Endothelial cell of umbilical vein (primary cell): ENCODE measurements at regions not wholly inside any gene's neighbourhood (a gene's known extent, or its start where the extent isn't known, plus 50 kb on each side); places are given as distances from the start of the nearest gene placed in this dataset.

Experiments
- BruUV-seq: library from RNA; stranded (reverse); fragments of 400-500 nt; replicated peaks from 2 replicates; lab custom pipeline; 2021; lab: Mats Ljungman, UMichigan
- CTCF ChIA-PET: fragments of 300-600, 350-600 bp; sonication (Branson Sonifier 250); formaldehyde crosslinking; loops from one replicate; lab custom pipeline; 2021; ENCODE audit warnings: antibody characterized with exemption, inconsistent platforms; lab: Charles Lee
- POLR2A ChIA-PET: fragments of 300-600, 350-600 bp; sonication (Branson Sonifier 250); formaldehyde crosslinking; loops from one replicate; lab custom pipeline; 2021; ENCODE audit warnings: antibody characterized with exemption, inconsistent platforms; lab: Charles Lee
- DNase-seq: peaks from one replicate; pipeline ENCODE4 v3.0.0-alpha.2; 2011; ENCODE audit warnings: low read depth, low spot score
- FAIRE-seq: peaks from 2 replicates; lab custom pipeline; 2011; peaks lifted over from hg19 to GRCh38; lab: Jason Lieb, UNC
- H2AFZ ChIP-seq: 2 replicates; pipeline ENCODE4 v1.6.0; 2012; ENCODE audit warnings: low read depth, low read length, control low read depth, inconsistent platforms
- H3K27ac ChIP-seq: 2 replicates; pipeline ENCODE4 v1.5.1; 2011; ENCODE audit warnings: low read depth, mild to moderate bottlenecking, control low read depth, low read length, moderate library complexity; ENCODE audit not compliant: insufficient read depth
- H3K27me3 ChIP-seq, 2 experiments: 2 replicates each; pipeline versions ENCODE4 v1.6.0 to v1.6.1; 2011; ENCODE audit warnings: low read length in 2 of 2, mixed read lengths in 1 of 2; ENCODE audit not compliant: control insufficient read depth in 2 of 2, insufficient read depth in 2 of 2
- H3K36me3 ChIP-seq, 2 experiments: 2 replicates in 1 of 2; 3 replicates in 1 of 2; pipeline ENCODE4 v1.5.1; 2011; ENCODE audit warnings: low read length in 2 of 2, mild to moderate bottlenecking in 1 of 2, moderate library complexity in 1 of 2; ENCODE audit not compliant: control insufficient read depth in 2 of 2, insufficient read depth in 2 of 2; ENCODE audit errors: extremely low read depth in 1 of 2
- H3K4me1 ChIP-seq: 3 replicates; pipeline ENCODE4 v1.5.1; 2011; ENCODE audit warnings: mild to moderate bottlenecking, low read length; ENCODE audit not compliant: control insufficient read depth, insufficient read depth; ENCODE audit errors: extremely low read depth
- H3K4me2 ChIP-seq: 2 replicates; pipeline ENCODE4 v1.6.1; 2011; ENCODE audit warnings: low read length, control low read depth, mixed read lengths; ENCODE audit not compliant: insufficient read depth
- H3K4me3 ChIP-seq, 3 experiments: fragments of 200-600 bp in 1 of 3; sonication (generic), shearing (Covaris generic) in 1 of 3; replicated peaks in 1 of 3; 2 replicates each; pipeline ENCODE4 v1.5.1; 2011 to 2016; ENCODE audit warnings: control low read depth in 3 of 3, low read length in 3 of 3, mild to moderate bottlenecking in 2 of 3, inconsistent platforms in 1 of 3, low read depth in 1 of 3, moderate library complexity in 1 of 3; ENCODE audit not compliant: insufficient read depth in 1 of 3
- H3K79me2 ChIP-seq: 2 replicates; pipeline ENCODE4 v1.6.0; 2012; ENCODE audit warnings: low read length, inconsistent platforms; ENCODE audit not compliant: control insufficient read depth, insufficient read depth
- H3K9ac ChIP-seq: replicated peaks from 2 replicates; pipeline ENCODE3; 2011; ENCODE audit warnings: low read length, control low read depth; ENCODE audit not compliant: insufficient read depth; ENCODE audit errors: extremely low read depth
- H3K9me1 ChIP-seq: replicated peaks from 3 replicates; pipeline ENCODE4 v1.6.0; 2011; ENCODE audit warnings: mild to moderate bottlenecking, low read length; ENCODE audit not compliant: control insufficient read depth, insufficient read depth; ENCODE audit errors: extremely low read depth
- H3K9me3 ChIP-seq: replicated peaks from 2 replicates; pipeline ENCODE4 v1.5.1; 2012; ENCODE audit warnings: low read length, inconsistent platforms; ENCODE audit not compliant: control insufficient read depth, insufficient read depth
- H4K20me1 ChIP-seq: replicated peaks from 2 replicates; pipeline ENCODE3; 2011; ENCODE audit warnings: mild to moderate bottlenecking, low read length; ENCODE audit not compliant: control insufficient read depth, insufficient read depth; ENCODE audit errors: extremely low read depth
- EZH2 ChIP-seq: IDR thresholded peaks from 2 replicates; pipeline ENCODE4 v1.6.1; 2012; ENCODE audit warnings: borderline replicate concordance, low read depth, mild to moderate bottlenecking, moderate library complexity, low read length, inconsistent platforms; ENCODE audit not compliant: severe bottlenecking
- FOS ChIP-seq: IDR thresholded peaks from 2 replicates; pipeline ENCODE4 v1.6.1; 2011; ENCODE audit warnings: mild to moderate bottlenecking, low read length, moderate library complexity, borderline replicate concordance; ENCODE audit not compliant: insufficient read depth
- GATA2 ChIP-seq: IDR thresholded peaks from 2 replicates; pipeline ENCODE4 v1.7.0; 2011; ENCODE audit warnings: low read depth, mild to moderate bottlenecking, moderate library complexity, mixed read lengths, low read length; ENCODE audit not compliant: insufficient read length, insufficient read depth
- JUN ChIP-seq: IDR thresholded peaks from 2 replicates; pipeline ENCODE4 v1.6.1; 2011; ENCODE audit warnings: borderline replicate concordance, low read depth; ENCODE audit not compliant: insufficient read length, insufficient read depth
- MYC ChIP-seq: IDR thresholded peaks from one replicate; pipeline ENCODE4 v1.6.1; 2011; ENCODE audit warnings: mild to moderate bottlenecking, low read depth, low read length
- POLR2A ChIP-seq: IDR thresholded peaks from 2 replicates; pipeline ENCODE4 v1.6.1; 2012; ENCODE audit warnings: low read depth, mild to moderate bottlenecking, control low read depth, low read length
- POLR2AphosphoS5 ChIP-seq: IDR thresholded peaks from 2 replicates; pipeline ENCODE4 v1.6.1; 2012; ENCODE audit warnings: low read depth, mild to moderate bottlenecking, control low read depth, low read length, moderate library complexity; ENCODE audit not compliant: insufficient read depth
- dilution Hi-C: fragments of 300-500 bp; cut with MboI; formaldehyde crosslinking; loops from one replicate; pipeline ENCODE4 v1.15.0; 2019; ENCODE audit warnings: low sequenced_read_pairs; ENCODE audit not compliant: extremely low pct_ligation_motif_present
- intact Hi-C: fragments of 100-400 bp; cut with micrococcal nuclease; formaldehyde crosslinking; loops from one replicate; pipeline ENCODE4 v1.10.0; 2022
- TF ChIP-seq, protein P1 (sequence below): IDR thresholded peaks from 2 replicates; pipeline ENCODE4 v1.6.1; 2011; ENCODE audit not compliant: insufficient read depth, insufficient read length
- TF ChIP-seq, protein P2 (sequence below), 2 donors: IDR thresholded peaks; 1 replicate in 1 of 2; 2 replicates in 1 of 2; pipeline ENCODE4 v1.5.1; 2011; ENCODE audit warnings: low read length in 2 of 2, mild to moderate bottlenecking in 2 of 2, moderate library complexity in 2 of 2, control low read depth in 1 of 2, inconsistent platforms in 1 of 2, low read depth in 1 of 2; ENCODE audit not compliant: insufficient read depth in 1 of 2; ENCODE audit errors: extremely low read depth in 1 of 2

DNA sequence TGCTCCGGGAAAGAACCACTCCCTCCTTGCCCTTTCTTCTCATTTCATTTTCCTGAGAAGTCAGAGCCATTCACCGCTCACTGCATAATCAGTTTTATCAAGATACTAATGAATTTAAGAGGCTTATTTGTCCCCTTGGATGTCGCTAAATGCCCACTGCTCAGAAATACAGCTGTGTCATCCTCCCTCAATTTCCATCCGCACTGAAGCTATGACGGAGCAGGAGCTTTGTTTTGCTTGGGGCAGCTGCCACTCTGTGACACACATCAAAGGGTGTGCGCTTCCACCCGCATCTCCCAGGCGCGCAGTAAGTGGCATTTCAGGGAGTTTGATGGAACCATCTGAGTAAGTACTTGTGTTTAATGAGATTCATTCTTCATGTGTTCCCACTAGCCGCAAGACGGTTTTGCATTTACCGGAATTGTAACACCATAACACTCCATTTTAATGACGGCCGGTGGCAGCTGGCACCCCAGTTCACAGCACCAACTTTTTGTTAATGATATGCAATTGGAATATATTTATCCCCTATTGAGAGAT is 103.8 kb upstream of the PARD3 start:
- no peak overlapping the region for H3K9ac ChIP-seq
- no peak for TF ChIP-seq GATA2
- no peak for TF ChIP-seq JUN
- TF ChIP-seq POLR2AphosphoS5: no peak
- TF ChIP-seq POLR2A: no peak
- TF ChIP-seq EZH2: no peak
- TF ChIP-seq FOS: no peak
- TF ChIP-seq, protein P1, sequence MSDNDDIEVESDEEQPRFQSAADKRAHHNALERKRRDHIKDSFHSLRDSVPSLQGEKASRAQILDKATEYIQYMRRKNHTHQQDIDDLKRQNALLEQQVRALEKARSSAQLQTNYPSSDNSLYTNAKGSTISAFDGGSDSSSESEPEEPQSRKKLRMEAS: no peak
- no peak for TF ChIP-seq MYC
- TF ChIP-seq, protein P2, sequence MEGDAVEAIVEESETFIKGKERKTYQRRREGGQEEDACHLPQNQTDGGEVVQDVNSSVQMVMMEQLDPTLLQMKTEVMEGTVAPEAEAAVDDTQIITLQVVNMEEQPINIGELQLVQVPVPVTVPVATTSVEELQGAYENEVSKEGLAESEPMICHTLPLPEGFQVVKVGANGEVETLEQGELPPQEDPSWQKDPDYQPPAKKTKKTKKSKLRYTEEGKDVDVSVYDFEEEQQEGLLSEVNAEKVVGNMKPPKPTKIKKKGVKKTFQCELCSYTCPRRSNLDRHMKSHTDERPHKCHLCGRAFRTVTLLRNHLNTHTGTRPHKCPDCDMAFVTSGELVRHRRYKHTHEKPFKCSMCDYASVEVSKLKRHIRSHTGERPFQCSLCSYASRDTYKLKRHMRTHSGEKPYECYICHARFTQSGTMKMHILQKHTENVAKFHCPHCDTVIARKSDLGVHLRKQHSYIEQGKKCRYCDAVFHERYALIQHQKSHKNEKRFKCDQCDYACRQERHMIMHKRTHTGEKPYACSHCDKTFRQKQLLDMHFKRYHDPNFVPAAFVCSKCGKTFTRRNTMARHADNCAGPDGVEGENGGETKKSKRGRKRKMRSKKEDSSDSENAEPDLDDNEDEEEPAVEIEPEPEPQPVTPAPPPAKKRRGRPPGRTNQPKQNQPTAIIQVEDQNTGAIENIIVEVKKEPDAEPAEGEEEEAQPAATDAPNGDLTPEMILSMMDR (IDR thresholded peaks at IDR 0.05; ENCODE audit: extremely low read depth in 1 of 2, insufficient read depth in 1 of 2, low read depth in 1 of 2, low read length in 2 of 2): no peak
- peaks cover 2% of the 10 kb centered on the region in 2 experiments for H3K27me3 ChIP-seq
- H3K4me2 ChIP-seq: no peak overlapping the region
- no peaks in the 10 kb centered on the region for H3K36me3 ChIP-seq
- no peak overlapping the region for H3K27ac ChIP-seq
- no peak for FAIRE-seq
- dilution Hi-C loops (no loop called here), intact Hi-C loops (no loop called here)
- no peaks in the 10 kb centered on the region for H3K4me1 ChIP-seq
- no peaks in the 10 kb centered on the region for H3K9me1 ChIP-seq
- CTCF ChIA-PET: interaction anchor here (1.9 kb wide), 1 partner anchor 19 kb away, joined by 5 read pairs; no protein-coding TSS in a partner anchor
- no peak overlapping the region for H2AFZ ChIP-seq
- no peak overlapping the region for H3K4me3 ChIP-seq
- H3K79me2 ChIP-seq: no peaks in the 10 kb centered on the region
- H4K20me1 ChIP-seq: no peaks in the 10 kb centered on the region
- no peak for DNase-seq
- POLR2A ChIA-PET: no interaction called here
- no TSS peak for BruUV-seq
- no peaks in the 10 kb centered on the region for H3K9me3 ChIP-seq
